HG02884 (cell line): ENCODE measurements at regions not wholly inside any gene's neighbourhood (a gene's known extent, or its start where the extent isn't known, plus 50 kb on each side); places are given as distances from the start of the nearest gene placed in this dataset.
"Not testable (repeated sequence)": the region's sequence is repeated elsewhere in the genome, so short reads cannot be mapped to it uniquely, and the experiment has no call there.

Experiments used
- ATAC-seq: cut with Tn5 transposase; IDR thresholded peaks from one replicate; pipeline ENCODE4 v1.9.1; 2021; ENCODE audit warnings: mild to moderate bottlenecking, moderate library complexity; ENCODE audit not compliant: unreplicated experiment

- ATAC-seq, result no peak
These were observed 165.0 kb upstream of the ZNF521 start for GRCh38 chr18:25516747-25517498.

DNA sequence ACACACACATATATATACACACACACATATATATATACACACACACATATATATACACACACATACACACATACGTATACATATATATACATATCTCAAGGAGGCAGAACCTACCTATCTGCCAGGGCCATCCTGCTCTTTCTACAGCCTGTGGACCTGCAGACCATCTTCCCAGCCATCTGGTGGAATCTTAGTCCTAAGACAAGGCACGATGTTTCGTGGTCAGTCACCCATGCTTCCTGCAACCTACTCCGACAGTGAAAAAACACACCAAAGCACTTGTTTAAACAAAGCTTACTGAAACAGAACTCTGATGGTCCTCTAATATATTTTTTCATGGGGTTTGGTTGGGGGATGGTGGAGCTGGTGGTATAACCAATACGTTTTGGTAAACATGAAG, 164.2 kb upstream of the ZNF521 start:
- no peak for ATAC-seq

DNA sequence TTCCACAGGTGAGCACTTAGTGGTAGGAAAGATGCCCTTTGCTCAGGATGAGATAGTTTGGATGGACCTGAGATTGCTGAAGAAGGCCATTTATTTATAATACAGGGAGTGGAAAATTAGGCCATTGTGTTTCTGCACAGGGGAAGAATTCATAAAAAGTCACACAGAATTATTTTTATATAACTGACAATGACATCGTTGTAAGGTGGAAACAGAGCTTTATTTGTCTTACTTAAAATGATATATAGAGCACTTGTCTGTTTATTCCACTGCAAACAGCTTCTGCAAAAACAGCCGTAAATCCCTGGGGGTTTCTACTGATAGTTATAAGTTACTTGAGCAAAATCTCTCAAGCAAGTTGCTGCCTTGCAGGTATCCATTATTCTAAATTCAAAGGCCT, 158.1 kb upstream of the ZNF521 start:
- no peak for ATAC-seq

- ATAC-seq, result no peak
These were observed 151.7 kb upstream of the ZNF521 start for GRCh38 chr18:25503567-25504081.

GRCh38 chr18:25497151-25497794, 145.3 kb upstream of the ZNF521 start:
- ATAC-seq, result no peak

GRCh38 chr18:25496544-25496943, 144.6 kb upstream of the ZNF521 start:
- ATAC-seq, result no peak

DNA sequence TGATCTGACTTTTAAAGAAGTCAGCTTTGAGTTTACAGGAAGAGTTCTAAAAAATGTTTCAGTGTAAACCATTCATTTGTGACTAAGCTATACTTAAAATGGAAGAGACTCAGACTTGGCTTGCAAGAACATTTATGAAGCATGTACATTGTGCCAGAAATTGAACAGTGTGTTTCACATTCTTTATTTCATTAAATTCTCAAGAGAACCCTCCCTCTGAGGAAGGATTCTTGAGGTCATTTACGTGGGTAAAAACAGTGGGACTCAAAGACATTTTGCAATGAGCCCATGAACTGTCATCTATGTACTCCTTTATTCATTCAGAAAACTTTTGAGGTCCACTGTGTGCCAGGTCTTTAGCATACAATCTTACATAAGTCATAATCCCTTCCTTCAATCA, 143.6 kb upstream of the ZNF521 start:
- ATAC-seq, result no peak

GRCh38 chr18:25494888-25495287, 142.9 kb upstream of the ZNF521 start:
- ATAC-seq, result no peak

GRCh38 chr18:25493401-25493800, 141.4 kb upstream of the ZNF521 start:
- no peak for ATAC-seq

DNA sequence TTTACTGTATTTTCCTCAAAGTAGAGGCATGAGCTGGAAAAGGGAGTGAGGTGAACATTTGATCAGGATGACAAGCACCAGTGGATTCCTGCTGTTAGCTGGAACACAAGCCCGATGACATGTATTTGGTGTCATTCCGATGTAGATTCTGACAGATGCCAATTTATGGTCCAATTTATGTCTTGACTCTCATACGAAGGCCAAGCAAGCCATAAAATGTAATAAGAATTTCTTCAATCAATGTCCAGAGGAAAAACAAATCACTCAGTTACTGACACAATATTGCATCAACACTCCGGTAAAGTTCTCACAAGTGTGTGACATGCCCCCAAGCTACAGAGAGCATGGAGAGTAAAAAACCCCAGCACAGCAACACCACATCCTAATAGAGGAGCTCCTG, 138.3 kb upstream of the ZNF521 start:
- no peak for ATAC-seq

- ATAC-seq, result no peak
These were observed 121.0 kb upstream of the ZNF521 start for GRCh38 chr18:25473008-25473407.

- not testable (repeated sequence) for ATAC-seq
These were observed 119.0 kb upstream of the ZNF521 start for GRCh38 chr18:25470756-25471524.

DNA sequence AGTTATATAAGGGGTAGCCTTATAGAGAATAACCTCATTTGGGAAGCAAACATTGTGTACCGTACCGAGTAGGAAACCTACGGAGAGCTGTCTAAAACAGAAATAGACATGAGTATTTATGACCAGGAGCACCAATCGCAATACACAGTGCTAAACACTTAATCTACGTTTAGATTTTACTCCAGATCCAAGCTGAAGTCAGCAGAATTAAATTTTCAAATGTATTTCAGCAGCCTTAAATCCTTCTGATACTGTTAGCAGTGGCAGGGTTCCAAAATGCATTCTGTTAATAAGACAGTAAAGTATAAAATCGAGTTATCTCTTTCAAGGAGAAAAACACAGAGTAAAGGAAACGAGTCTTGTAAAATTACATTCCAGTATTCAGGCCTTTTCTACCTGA, 118.1 kb upstream of the ZNF521 start:
- ATAC-seq, result no peak

GRCh38 chr18:25469489-25469888, 117.5 kb upstream of the ZNF521 start:
- ATAC-seq, result no peak

- no peak for ATAC-seq
These were observed 115.4 kb upstream of the ZNF521 start for GRCh38 chr18:25467226-25467987.

DNA sequence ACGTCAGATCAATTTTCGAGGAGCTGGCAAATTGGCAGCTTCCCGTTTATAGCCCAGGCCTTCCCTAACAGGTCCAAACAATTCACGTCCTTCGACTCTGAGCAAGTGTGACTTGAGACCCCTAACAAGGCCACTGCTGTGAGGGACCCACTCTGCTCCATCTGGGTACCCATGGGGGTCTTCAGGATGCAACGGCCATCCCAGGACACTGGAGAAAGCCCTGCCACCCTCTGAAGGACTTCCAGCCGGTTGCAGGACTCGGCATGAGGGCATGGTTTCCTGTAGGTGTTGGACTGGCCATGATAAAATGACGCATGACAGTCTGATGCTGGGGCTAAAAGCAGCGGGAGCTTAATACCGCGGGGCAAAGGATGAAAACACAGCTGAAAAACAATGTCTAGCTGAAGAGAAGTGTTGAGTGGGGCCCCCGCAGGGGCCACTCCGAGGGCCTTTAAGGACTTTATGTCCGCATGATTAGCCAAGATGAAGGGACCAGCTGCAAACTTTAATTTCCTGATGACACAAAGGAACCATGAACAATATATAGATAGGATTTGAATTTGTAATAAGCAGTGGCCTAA, 113.3 kb upstream of the ZNF521 start:
- ATAC-seq, result no peak

GRCh38 chr18:25464227-25464626, 112.3 kb upstream of the ZNF521 start:
- ATAC-seq, result no peak

GRCh38 chr18:25463726-25464125, 111.8 kb upstream of the ZNF521 start:
- no peak for ATAC-seq

DNA sequence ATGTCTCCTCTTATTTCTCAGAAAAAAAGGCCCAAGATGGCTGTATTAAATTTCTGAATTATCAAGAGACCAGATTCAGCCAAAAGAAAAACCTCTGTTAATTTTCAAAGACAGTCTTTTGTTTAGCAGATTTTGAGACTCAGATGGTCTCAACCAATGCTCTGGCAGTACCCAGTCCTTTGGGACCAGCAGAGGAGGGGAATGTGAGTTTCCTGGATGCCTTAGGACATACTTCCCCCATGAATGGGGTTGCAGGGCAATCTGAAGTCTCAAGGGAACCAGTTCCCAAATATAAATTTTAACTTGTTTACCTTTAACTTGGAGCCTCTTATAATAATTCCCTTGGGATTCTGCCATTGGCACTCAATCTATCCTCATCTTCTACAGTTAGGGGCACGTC, 107.8 kb upstream of the ZNF521 start:
- no peak for ATAC-seq

DNA sequence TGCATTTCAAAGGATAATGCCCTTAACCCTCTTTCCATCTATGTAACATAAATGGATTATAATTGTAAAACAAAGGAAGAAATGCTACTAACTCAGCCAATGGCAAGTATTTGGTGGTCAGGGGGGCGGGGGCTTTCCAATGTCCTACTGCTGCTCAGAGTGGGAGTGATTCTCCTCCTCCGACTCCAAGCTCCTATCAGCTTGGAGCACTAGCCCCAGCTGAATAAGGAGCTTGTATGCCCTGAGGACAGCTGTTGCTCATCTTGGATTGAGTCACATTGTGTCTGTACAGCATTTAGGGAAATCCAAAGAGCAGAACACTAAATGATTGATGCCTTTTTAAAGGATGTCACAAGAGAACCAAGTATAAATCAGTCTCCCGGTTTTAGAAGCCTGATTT, 105.6 kb upstream of the ZNF521 start:
- no peak for ATAC-seq

DNA sequence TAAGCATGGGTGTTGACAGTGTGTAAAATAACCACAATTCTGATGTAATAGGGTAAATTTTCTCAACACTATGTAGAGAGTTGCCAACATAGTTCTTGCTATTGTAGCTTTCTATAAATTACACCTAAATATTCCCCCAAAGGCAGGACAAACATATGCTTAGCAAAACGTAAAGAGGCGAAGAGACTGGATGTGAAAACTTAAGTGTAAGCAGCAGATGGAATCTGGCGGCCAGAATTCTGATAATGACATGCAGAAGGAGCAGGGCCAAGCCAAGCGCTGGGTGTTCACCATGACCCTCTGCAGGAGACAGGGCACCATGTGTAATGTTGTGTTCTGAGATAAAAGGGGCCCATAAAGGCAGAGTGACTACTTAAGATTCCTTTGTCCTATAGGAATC, 105.2 kb upstream of the ZNF521 start:
- ATAC-seq, result no peak
